GM12878 (cell line): ENCODE measurements at regions not wholly inside any gene's neighbourhood (a gene's known extent, or its start where the extent isn't known, plus 50 kb on each side); places are given as distances from the start of the nearest gene placed in this dataset.

ENCODE experiments used
- ATAC-seq: fragments of 200-7000 bp; cut with Tn5 transposase; 3 replicates; pipeline ENCODE4 v1.9.1; 2020; ENCODE audit warnings: mild to moderate bottlenecking, moderate library complexity
- BruUV-seq: library from RNA; stranded (reverse); fragments of 400-500 nt; replicated peaks from 2 replicates; lab custom pipeline; 2021; lab: Mats Ljungman, UMichigan
- CTCF ChIA-PET: fragments of 300-600 bp; sonication (Branson Sonifier 250); formaldehyde crosslinking; extraction: SDS; loops from one replicate; lab custom pipeline; 2021; ENCODE audit warnings: inconsistent platforms; lab: Yijun Ruan, JAX
- POLR2A ChIA-PET: fragments of 350-600 bp; formaldehyde crosslinking; extraction: SDS; loops from one replicate; lab custom pipeline; 2021; ENCODE audit warnings: inconsistent platforms; lab: Charles Lee
- RAD21 ChIA-PET: fragments of 300-600 bp; sonication (Branson Sonifier 250); formaldehyde crosslinking; loops from one replicate; lab custom pipeline; 2023; ENCODE audit warnings: antibody characterized with exemption; ENCODE audit not compliant: unreplicated experiment; lab: Charles Lee
- SMC1A ChIA-PET: fragments of 300-600 bp; sonication (Branson Sonifier 250); formaldehyde crosslinking; loops from one replicate; lab custom pipeline; 2023; ENCODE audit not compliant: unreplicated experiment, uncharacterized antibody; lab: Charles Lee
- DNase-seq: peaks from one replicate; pipeline ENCODE4 v3.0.0-alpha.2; 2011; ENCODE audit warnings: low read depth, low spot score
- FAIRE-seq: peaks from 3 replicates; lab custom pipeline; 2011; peaks lifted over from hg19 to GRCh38; lab: Jason Lieb, UNC
- H2AFZ ChIP-seq: 2 replicates; pipeline ENCODE4 v1.6.0; 2011; ENCODE audit warnings: low read depth, low read length, control low read depth; ENCODE audit not compliant: control insufficient read depth
- H3K27ac ChIP-seq: 2 replicates; pipeline ENCODE4 v1.5.1; 2011; ENCODE audit warnings: control low read depth; ENCODE audit not compliant: control insufficient read depth, insufficient read depth
- H3K27me3 ChIP-seq, 2 experiments: replicated peaks in 1 of 2; 2 replicates each; pipeline versions ENCODE4 v1.6.0 to v1.6.1; 2011; ENCODE audit warnings: low read length in 1 of 2; ENCODE audit not compliant: control insufficient read depth in 2 of 2, insufficient read depth in 2 of 2
- H3K36me3 ChIP-seq, 2 experiments: 2 replicates each; pipeline ENCODE4 v1.5.1; 2011; ENCODE audit warnings: low read length in 1 of 2; ENCODE audit not compliant: control insufficient read depth in 2 of 2, insufficient read depth in 2 of 2
- H3K4me1 ChIP-seq: 2 replicates; pipeline ENCODE4 v1.6.1; 2011; ENCODE audit warnings: mild to moderate bottlenecking, low read length, moderate library complexity, mixed read lengths; ENCODE audit not compliant: control insufficient read depth, insufficient read depth
- H3K4me2 ChIP-seq: 2 replicates; pipeline ENCODE4 v1.6.0; 2011; ENCODE audit warnings: control low read depth; ENCODE audit not compliant: control insufficient read depth, insufficient read depth
- H3K4me3 ChIP-seq: fragments of 200-600 bp; sonication (generic); 2 replicates; pipeline ENCODE4 v1.5.1; 2016
- H3K79me2 ChIP-seq: 2 replicates; pipeline ENCODE4 v1.6.0; 2011; ENCODE audit warnings: low read length; ENCODE audit not compliant: control insufficient read depth, insufficient read depth
- H3K9ac ChIP-seq: 2 replicates; pipeline ENCODE4 v1.8.0; 2011; ENCODE audit warnings: low read length, control low read depth, mixed read lengths; ENCODE audit not compliant: control insufficient read depth, insufficient read depth
- H3K9me3 ChIP-seq: replicated peaks from 3 replicates; pipeline ENCODE4 v1.5.1; 2011; ENCODE audit warnings: mild to moderate bottlenecking, low read length; ENCODE audit not compliant: control insufficient read depth, insufficient read depth
- H4K20me1 ChIP-seq: 2 replicates; pipeline ENCODE4 v1.6.0; 2011; ENCODE audit not compliant: control insufficient read depth, insufficient read depth
- EGR1 ChIP-seq, 2 experiments: IDR thresholded peaks; 1 replicate in 1 of 2; 2 replicates in 1 of 2; pipeline ENCODE4 v1.6.1; 2011 to 2012; ENCODE audit warnings: low read depth in 2 of 2, low read length in 2 of 2, borderline replicate concordance in 1 of 2, mild to moderate bottlenecking in 1 of 2, moderate library complexity in 1 of 2
- HDGF ChIP-seq: fragments of 450-650 bp; IDR thresholded peaks from 2 replicates; pipeline ENCODE4 v1.6.1; 2016; ENCODE audit warnings: antibody characterized with exemption
- KAT2A ChIP-seq: conservative IDR thresholded peaks from 2 replicates; pipeline ENCODE4 v1.6.1; 2011; ENCODE audit warnings: low read depth, low read length; ENCODE audit not compliant: control insufficient read depth
- NFIC ChIP-seq: IDR thresholded peaks from 2 replicates; pipeline ENCODE4 v1.6.1; 2012; ENCODE audit warnings: low read depth, mild to moderate bottlenecking, inconsistent platforms, low read length, moderate library complexity
- TARDBP ChIP-seq: IDR thresholded peaks from 2 replicates; pipeline ENCODE4 v1.6.1; 2016; ENCODE audit warnings: borderline replicate concordance
- WGBS: methylation state at CpG from one replicate; pipeline ENCODE4 v1.1.6; 2016; ENCODE audit warnings: low lambda C conversion rate; ENCODE audit not compliant: insufficient replicate concordance, insufficient coverage; ENCODE audit errors: missing lambda C conversion rate; 5-methylcytosine and 5-hydroxymethylcytosine counted together
- in situ Hi-C: fragments of 300-500 bp; cut with MboI; formaldehyde crosslinking; loops from 9 replicates; pipeline ENCODE4 v1.14.3; 2018; ENCODE audit warnings: mixed read lengths
- intact Hi-C: fragments of 100-400 bp; cut with micrococcal nuclease; formaldehyde crosslinking; loops from one replicate; pipeline ENCODE4 v1.14.2; 2022; ENCODE audit not compliant: unreplicated experiment
- TF ChIP-seq, protein P1 (sequence below): fragments of 150-350 bp; IDR thresholded peaks from 2 replicates; pipeline ENCODE4 v1.6.1; 2016; ENCODE audit warnings: low read depth, low read length

- ChIA-PET SMC1A (interaction anchor here (1.4 kb wide), 1 partner anchor 304 kb away, joined by 3 read pairs; no protein-coding TSS in a partner anchor), RAD21 (no interaction called here), CTCF (no interaction called here), POLR2A (no interaction called here)
- no peaks in the 10 kb centered on the region; a peak in 1 of 4 replicates for H3K27me3 ChIP-seq
- in situ Hi-C loops = no loop called here
- H3K36me3 ChIP-seq = no peaks in the 10 kb centered on the region
- 4% methylated on average over 3 of the region's 3 CpGs for WGBS
- no peak for FAIRE-seq
- H3K27ac ChIP-seq = no peak overlapping the region
- H3K4me1 ChIP-seq = no peaks in the 10 kb centered on the region
- H2AFZ ChIP-seq = no peak overlapping the region
- no TSS peak for BruUV-seq
- H3K79me2 ChIP-seq = no peaks in the 10 kb centered on the region
- ATAC-seq = no peak
- H3K9ac ChIP-seq = no peak overlapping the region
- intact Hi-C loops = no loop called here
- no peak for TF ChIP-seq NFIC
- TF ChIP-seq KAT2A = no peak
- TF ChIP-seq EGR1 (IDR thresholded peaks at IDR 0.05; ENCODE audit: borderline replicate concordance in 1 of 2, low read depth in 2 of 2, low read length in 2 of 2) = no peak
- no peak for TF ChIP-seq HDGF
- TF ChIP-seq TARDBP = no peak
- TF ChIP-seq, protein P1, sequence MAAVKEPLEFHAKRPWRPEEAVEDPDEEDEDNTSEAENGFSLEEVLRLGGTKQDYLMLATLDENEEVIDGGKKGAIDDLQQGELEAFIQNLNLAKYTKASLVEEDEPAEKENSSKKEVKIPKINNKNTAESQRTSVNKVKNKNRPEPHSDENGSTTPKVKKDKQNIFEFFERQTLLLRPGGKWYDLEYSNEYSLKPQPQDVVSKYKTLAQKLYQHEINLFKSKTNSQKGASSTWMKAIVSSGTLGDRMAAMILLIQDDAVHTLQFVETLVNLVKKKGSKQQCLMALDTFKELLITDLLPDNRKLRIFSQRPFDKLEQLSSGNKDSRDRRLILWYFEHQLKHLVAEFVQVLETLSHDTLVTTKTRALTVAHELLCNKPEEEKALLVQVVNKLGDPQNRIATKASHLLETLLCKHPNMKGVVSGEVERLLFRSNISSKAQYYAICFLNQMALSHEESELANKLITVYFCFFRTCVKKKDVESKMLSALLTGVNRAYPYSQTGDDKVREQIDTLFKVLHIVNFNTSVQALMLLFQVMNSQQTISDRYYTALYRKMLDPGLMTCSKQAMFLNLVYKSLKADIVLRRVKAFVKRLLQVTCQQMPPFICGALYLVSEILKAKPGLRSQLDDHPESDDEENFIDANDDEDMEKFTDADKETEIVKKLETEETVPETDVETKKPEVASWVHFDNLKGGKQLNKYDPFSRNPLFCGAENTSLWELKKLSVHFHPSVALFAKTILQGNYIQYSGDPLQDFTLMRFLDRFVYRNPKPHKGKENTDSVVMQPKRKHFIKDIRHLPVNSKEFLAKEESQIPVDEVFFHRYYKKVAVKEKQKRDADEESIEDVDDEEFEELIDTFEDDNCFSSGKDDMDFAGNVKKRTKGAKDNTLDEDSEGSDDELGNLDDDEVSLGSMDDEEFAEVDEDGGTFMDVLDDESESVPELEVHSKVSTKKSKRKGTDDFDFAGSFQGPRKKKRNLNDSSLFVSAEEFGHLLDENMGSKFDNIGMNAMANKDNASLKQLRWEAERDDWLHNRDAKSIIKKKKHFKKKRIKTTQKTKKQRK = no peak
- no peaks in the 10 kb centered on the region for H3K9me3 ChIP-seq
- no peak overlapping the region for H3K4me2 ChIP-seq
- H4K20me1 ChIP-seq = no peaks in the 10 kb centered on the region
- DNase-seq = no peak
- no peak overlapping the region for H3K4me3 ChIP-seq
Measured at GRCh38 chr7:31439165-31439564, 74.7 kb upstream of the ITPRID1 start.
